COLO668 (cell line): ENCODE measurements at regions not wholly inside any gene's neighbourhood (a gene's known extent, or its start where the extent isn't known, plus 50 kb on each side); places are given as distances from the start of the nearest gene placed in this dataset.

Experiments
- DNase-seq: peaks from one replicate; lab custom pipeline; 2025; ENCODE audit not compliant: unreplicated experiment; lab: John Stamatoyannopoulos, UW

GRCh38 chr1:212189352-212189738 is 95.9 kb upstream of the PPP2R5A start:
- no peak for DNase-seq

DNA sequence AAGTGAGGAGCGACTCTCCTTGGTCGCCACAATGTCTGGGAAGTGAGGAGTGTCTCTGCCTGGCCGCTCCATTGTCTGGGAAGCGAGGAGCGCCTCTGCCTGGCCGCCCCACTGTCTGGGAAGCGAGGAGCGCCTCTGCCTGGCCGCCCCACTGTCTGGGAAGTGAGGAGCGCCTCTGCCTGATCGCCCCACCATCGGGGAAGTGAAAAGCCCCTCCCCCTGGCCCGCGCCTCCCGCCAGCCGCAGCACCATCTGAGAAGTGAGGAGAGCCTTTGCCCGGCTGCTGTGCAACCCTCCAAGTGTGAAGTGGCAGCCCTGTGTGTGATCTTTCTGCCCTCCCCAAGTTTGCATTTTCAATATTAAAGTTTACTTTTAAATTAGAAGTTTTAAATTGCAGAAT is 95.0 kb upstream of the PPP2R5A start:
- no peak for DNase-seq

- no peak for DNase-seq
These were observed 92.8 kb upstream of the PPP2R5A start for GRCh38 chr1:212192261-212192998.

GRCh38 chr1:212196355-212196754 is 88.9 kb upstream of the PPP2R5A start:
- no peak for DNase-seq

GRCh38 chr1:212201461-212201860 is 83.7 kb upstream of the PPP2R5A start:
- no peak for DNase-seq

GRCh38 chr1:212203630-212204029 is 81.6 kb upstream of the PPP2R5A start:
- DNase-seq = no peak

DNA sequence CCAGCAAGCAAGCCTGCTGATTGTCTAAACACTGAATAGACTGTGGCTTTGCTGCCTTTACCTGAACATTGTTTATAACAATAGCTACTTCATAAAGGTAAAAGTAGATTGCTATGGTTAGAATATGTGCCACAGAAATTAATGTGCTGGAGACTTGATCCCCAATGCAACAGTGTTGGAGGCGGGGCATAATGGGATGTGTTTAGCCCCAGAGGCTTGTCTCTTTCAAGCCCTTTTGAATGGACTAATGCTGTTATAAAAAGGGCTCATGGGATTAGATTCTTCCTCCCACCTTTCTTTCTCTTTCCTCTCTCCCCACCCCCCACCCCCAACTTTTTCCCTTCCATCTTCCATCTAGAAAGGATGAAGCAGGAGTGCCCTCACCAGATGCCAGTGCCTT is 80.2 kb upstream of the PPP2R5A start:
- no peak for DNase-seq

GRCh38 chr1:212205843-212206242 is 79.4 kb upstream of the PPP2R5A start:
- no peak for DNase-seq

DNA sequence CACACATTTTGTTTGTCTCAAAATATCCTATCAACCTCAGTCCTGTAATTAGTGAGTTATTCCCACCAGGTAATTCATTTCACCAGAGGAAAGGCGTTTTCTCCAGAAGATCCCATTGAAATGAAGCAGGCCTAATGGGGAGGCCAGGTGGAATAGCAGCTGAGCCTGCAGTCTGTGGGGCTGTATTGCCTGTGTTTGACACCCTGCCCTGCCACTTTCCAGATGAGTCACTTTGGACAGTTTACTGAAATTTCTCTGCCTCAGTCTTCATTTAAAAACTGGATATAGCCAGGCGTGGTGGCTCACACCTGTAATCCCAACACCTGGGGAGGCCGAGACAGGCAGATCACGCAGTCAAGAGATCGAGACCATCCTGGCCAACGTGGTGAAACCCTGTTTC is 78.1 kb upstream of the PPP2R5A start:
- DNase-seq = no peak

- no peak for DNase-seq
These were observed 77.2 kb upstream of the PPP2R5A start for GRCh38 chr1:212207822-212208520.

- DNase-seq = no peak
These were observed 76.1 kb upstream of the PPP2R5A start for GRCh38 chr1:212208978-212209644.

GRCh38 chr1:212211371-212211770 is 73.8 kb upstream of the PPP2R5A start:
- no peak for DNase-seq

GRCh38 chr1:212212343-212212742 is 72.9 kb upstream of the PPP2R5A start:
- no peak for DNase-seq

GRCh38 chr1:212212906-212213305 is 72.3 kb upstream of the PPP2R5A start:
- no peak for DNase-seq

DNA sequence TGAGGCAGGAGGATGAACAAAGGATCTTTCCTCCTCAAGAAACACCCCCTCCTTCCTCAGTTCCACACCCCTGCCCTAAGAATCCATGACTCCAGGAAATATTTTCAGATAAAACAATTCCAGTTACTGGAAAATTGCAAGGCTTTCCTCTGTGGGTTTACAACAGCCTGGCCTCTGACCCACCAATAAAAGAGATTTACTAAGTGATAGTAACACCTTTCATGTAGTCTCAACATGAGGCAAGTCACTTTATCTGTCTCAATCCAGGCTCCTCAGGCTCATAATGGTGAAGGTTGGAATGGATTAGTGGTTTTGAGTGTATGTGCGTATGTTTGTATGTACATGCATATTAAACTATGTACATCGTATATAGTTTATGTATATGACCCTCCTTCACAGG is 71.4 kb upstream of the PPP2R5A start:
- no peak for DNase-seq

- no peak for DNase-seq
These were observed 70.9 kb upstream of the PPP2R5A start for GRCh38 chr1:212214325-212214724.

DNA sequence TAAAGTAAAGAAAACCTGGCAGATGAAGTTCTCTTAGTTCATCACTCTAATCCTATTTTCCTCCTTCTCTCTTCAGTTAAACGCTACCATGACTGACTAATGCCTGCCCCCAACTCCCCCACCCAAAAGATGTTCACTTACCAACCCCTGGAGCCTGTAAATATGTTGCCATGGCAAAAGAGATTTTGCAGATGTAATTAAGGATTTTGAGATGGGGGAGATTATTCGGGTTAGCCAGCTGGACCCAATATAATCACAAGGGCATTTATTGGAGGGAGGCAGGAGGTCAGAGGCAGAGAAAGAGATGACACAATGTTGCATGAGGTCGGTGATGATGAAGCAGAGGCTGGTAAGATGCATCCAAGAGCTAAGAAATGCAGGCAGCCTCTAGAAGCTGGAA is 69.3 kb upstream of the PPP2R5A start:
- no peak for DNase-seq

DNA sequence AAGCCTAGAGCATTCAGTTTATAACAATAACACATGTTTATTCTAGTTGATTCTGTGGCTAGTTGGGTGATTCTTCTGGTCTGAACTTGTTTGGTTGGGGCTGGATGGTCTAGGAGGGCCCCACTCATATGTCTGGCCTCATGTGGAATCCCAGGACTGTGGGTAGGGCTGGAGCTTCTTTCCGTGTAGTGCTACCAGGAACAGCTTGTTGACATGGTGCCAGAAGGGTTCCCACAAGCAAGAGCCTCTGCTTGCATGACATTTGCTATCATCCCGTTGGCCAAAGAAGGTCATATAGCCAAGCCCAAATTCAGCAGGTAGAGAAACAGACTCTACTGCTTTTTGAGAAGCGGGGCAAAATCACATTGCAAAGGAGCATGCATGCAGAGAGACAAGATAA is 67.6 kb upstream of the PPP2R5A start:
- no peak for DNase-seq

- DNase-seq = no peak
These were observed 67.1 kb upstream of the PPP2R5A start for GRCh38 chr1:212218065-212218464.

GRCh38 chr1:212218911-212219310 is 66.3 kb upstream of the PPP2R5A start:
- no peak for DNase-seq

GRCh38 chr1:212219679-212220463 is 65.3 kb upstream of the PPP2R5A start:
- no peak for DNase-seq
